Astrocyte of the cerebellum (primary cell): ENCODE measurements at regions not wholly inside any gene's neighbourhood (a gene's known extent, or its start where the extent isn't known, plus 50 kb on each side); places are given as distances from the start of the nearest gene placed in this dataset.

Experiments
- DNase-seq: peaks from one replicate; pipeline ENCODE4 v3.0.0-alpha.2; 2011; ENCODE audit warnings: low read depth
- H3K4me3 ChIP-seq: 2 replicates; pipeline ENCODE4 v1.5.1; 2011; ENCODE audit warnings: mild to moderate bottlenecking, low read depth, low read length, moderate library complexity
- CTCF ChIP-seq: IDR thresholded peaks from 2 replicates; pipeline ENCODE4 v1.5.1; 2012; ENCODE audit warnings: low read length, low read depth, moderate library complexity, mild to moderate bottlenecking; ENCODE audit errors: missing control alignments
- in situ Hi-C: cut with HindIII; loops from 2 replicates; pipeline ENCODE4 v1.10.0; 2017; ENCODE audit warnings: low sequenced_read_pairs

GRCh38 chr2:122750095-122750494 is 994.6 kb downstream of the TSN start:
- TF ChIP-seq CTCF: no peak
- no peak for DNase-seq
- no peak overlapping the region for H3K4me3 ChIP-seq
- in situ Hi-C loops: no loop called here

- in situ Hi-C loops: no loop called here
- no peak for DNase-seq
- H3K4me3 ChIP-seq: no peak overlapping the region
- TF ChIP-seq CTCF: no peak
These were observed 995.4 kb downstream of the TSN start for GRCh38 chr2:122750808-122751207.

GRCh38 chr2:122753336-122753735 is 997.9 kb downstream of the TSN start:
- in situ Hi-C loops: no loop called here
- no peak for DNase-seq
- no peak for TF ChIP-seq CTCF
- H3K4me3 ChIP-seq: no peak overlapping the region

- DNase-seq: no peak
- H3K4me3 ChIP-seq: no peak overlapping the region
- in situ Hi-C loops: no loop called here
- TF ChIP-seq CTCF: no peak
These were observed 999.1 kb downstream of the TSN start for GRCh38 chr2:122754561-122754960.

GRCh38 chr2:122755281-122755780 is 999.9 kb downstream of the TSN start:
- H3K4me3 ChIP-seq: no peak overlapping the region
- no peak for TF ChIP-seq CTCF
- in situ Hi-C loops: no loop called here
- DNase-seq: no peak

- in situ Hi-C loops: no loop called here
- no peak overlapping the region for H3K4me3 ChIP-seq
- DNase-seq: no peak
- TF ChIP-seq CTCF: no peak
These were observed 1003.5 kb downstream of the TSN start for GRCh38 chr2:122758967-122759366.

GRCh38 chr2:122764014-122764413 is 1008.6 kb downstream of the TSN start:
- TF ChIP-seq CTCF: no peak
- DNase-seq: no peak
- H3K4me3 ChIP-seq: no peak overlapping the region
- in situ Hi-C loops: no loop called here
